ENCODE measurements at regions not wholly inside any gene's neighbourhood (a gene's known extent, or its start where the extent isn't known, plus 50 kb on each side); places are given as distances from the start of the nearest gene placed in this dataset.

DNA sequence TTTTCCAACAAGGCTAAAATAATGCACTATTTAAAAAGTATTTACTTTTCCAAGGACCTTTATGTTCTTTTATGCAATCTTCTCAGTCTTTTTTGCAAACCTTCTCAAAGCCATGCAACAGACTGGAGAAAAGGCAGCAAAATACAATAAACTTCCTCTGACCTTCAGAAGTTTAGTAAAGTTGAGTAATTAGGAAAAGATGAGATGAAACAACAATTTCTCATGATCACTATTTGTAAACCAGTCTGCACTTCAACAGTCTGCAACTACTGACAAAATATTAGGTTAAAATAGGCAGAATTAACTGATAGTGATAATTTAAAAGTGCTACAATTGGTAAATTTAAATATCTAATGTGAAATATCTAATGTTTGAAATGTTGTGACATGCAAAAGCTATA, 884.9 kb upstream of the PCDH10 start:
- DNase-seq (ENCODE audit: low spot score): no peak
- TF ChIP-seq, protein P1, sequence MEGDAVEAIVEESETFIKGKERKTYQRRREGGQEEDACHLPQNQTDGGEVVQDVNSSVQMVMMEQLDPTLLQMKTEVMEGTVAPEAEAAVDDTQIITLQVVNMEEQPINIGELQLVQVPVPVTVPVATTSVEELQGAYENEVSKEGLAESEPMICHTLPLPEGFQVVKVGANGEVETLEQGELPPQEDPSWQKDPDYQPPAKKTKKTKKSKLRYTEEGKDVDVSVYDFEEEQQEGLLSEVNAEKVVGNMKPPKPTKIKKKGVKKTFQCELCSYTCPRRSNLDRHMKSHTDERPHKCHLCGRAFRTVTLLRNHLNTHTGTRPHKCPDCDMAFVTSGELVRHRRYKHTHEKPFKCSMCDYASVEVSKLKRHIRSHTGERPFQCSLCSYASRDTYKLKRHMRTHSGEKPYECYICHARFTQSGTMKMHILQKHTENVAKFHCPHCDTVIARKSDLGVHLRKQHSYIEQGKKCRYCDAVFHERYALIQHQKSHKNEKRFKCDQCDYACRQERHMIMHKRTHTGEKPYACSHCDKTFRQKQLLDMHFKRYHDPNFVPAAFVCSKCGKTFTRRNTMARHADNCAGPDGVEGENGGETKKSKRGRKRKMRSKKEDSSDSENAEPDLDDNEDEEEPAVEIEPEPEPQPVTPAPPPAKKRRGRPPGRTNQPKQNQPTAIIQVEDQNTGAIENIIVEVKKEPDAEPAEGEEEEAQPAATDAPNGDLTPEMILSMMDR (IDR thresholded peaks at IDR 0.05): no peak
- H3K27ac ChIP-seq: no peak overlapping the region
- no peak overlapping the region for H3K4me3 ChIP-seq

DNA sequence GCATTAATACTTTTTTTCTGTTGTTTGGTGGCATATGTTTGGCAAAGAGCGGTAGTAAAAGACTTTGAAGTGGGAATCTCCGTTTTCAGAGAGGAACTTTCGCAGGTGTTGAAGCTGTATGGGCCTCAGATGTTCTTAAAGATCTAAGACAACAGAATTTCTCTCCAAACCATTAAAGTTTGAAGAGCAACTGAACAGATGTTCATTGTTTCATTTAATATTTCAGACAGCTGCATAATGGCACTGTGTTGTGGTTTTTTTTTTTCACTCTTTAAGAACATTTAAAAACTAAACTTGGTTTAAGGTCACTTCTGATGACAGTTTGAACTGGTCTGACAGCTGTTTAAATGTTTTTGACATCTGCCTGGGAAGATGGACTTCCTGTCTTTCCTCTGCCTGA, 882.7 kb upstream of the PCDH10 start:
- no peak overlapping the region for H3K4me3 ChIP-seq
- H3K27ac ChIP-seq: no peak overlapping the region
- DNase-seq (ENCODE audit: low spot score): no peak
- TF ChIP-seq, protein P1 (IDR thresholded peaks at IDR 0.05): no peak

DNA sequence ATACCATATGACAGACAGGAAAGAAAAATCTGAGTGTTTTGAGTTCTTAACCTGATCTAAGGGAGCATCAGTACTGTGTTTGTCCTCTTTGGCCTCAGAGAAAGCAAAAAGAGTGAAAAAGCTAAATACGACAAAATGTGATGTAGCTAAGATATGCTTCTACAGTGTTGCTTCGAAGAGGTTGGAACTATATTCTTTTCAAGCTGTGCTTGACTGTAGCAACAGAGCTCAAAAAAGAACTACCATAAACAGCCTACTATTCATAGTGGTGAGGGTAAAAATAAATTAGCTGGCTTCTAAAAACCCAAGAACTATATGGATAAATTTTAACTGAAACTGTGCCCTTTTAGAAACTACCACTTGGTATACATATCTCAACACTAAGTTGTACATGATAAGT, 881.8 kb upstream of the PCDH10 start:
- no peak for DNase-seq (ENCODE audit: low spot score)
- TF ChIP-seq, protein P1 (IDR thresholded peaks at IDR 0.05): no peak
- H3K4me3 ChIP-seq: no peak overlapping the region
- no peak overlapping the region for H3K27ac ChIP-seq

DNA sequence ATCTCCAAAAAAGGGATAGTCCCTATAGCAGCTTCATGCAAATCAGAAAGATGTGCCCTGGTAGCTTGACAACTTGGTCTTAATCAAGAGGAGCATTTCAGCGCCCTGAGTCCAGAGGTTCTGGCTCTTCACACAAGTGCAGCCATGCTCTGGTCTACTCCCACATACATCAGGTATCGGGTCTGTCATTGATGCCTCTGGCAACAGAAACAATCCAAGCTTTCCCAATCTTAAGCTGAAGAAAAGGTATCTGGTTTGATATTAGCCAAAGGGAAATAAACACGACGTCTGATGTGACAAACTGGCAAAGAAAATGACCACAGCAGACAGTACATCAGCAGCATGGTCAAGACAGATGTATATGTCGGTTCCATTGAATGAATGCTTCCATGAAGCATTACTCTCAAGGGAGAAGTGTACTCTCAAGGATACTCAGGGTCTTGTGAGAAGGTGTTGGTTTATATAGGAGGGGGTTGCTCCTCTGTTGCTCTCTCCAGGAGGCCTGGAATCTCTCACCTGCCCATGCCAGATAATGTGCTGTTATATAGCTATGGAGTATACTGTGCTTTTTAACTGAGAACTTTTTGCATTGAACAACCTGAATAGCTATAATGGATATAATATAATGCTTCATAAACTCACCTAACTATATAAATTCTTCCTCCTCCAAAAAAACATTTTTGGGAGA, 879.6 kb upstream of the PCDH10 start:
- H3K27ac ChIP-seq: no peak overlapping the region
- H3K4me3 ChIP-seq: no peak overlapping the region
- TF ChIP-seq, protein P1 (IDR thresholded peaks at IDR 0.05): no peak
- DNase-seq (ENCODE audit: low spot score): no peak

DNA sequence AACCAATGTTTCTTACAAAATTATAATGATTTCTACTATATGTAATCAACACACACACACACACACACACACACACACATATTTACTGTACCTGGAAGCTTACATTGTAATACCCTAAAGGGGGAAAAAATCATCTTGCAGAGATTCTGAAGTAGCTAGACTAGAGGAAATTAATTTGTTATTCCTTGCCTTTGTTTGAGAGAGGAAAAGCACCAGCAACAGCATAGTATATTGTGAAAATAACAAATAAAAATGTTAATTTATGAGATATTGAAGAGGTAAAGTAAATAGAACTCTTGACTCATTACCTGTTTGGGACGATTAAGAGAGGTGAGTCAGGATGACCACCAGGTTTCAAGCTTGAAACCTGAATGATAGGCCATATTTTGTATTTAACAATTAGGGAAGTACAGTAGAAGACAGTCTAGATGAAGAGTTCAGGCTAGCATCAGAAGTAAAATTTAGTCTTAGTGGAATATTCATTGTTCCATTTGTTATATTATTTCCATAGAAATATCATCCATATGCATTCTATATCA, 873.4 kb upstream of the PCDH10 start:
- TF ChIP-seq, protein P1 (IDR thresholded peaks at IDR 0.05): no peak
- Histone ChIP-seq H3K4me3 (no peak overlapping the region), H3K27ac (no peak overlapping the region)
- DNase-seq (ENCODE audit: low spot score): no peak

DNA sequence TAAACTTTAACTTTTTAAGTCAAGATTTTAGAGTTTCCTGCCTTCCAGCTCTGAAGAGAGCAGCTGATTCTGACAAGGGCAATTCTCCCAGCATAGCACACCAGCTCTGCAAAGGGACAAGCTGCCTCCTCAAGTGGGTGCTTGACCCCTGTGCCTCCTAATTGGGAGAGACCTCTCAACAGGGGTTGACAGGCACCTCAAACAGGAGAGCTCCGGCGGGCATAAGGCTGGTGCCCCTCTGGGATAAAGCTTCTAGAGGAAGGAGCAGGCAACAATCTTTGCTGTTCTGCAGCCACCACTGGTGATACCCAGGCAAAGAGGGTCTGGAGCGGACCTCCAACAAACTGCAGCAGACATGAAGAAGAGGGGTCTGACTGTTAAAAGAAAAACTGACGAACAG, 872.9 kb upstream of the PCDH10 start:
- TF ChIP-seq, protein P1 (IDR thresholded peaks at IDR 0.05): no peak
- H3K4me3 ChIP-seq: no peak overlapping the region
- H3K27ac ChIP-seq: no peak overlapping the region
- DNase-seq (ENCODE audit: low spot score): no peak

DNA sequence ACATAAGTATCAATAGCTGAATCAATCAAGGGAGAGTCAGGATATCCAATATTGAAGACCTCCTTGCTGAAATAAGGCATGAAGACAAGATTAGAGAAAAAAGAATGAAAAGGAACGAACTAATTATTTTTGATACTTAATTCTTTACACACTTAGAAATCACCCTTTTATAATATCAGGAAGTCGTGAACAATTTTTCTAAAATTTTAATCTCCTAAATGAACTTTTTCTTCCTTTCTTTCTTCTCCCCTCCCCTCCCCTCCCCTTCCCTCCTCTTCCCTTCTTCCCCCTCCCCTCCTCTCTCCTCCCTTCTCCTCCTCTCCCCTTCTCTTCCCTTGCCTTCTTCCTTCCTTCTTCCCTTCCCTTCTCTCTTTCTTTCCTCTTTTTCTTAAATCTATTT, 872.1 kb upstream of the PCDH10 start:
- Histone ChIP-seq H3K4me3 (no peak overlapping the region), H3K27ac (no peak overlapping the region)
- DNase-seq (ENCODE audit: low spot score): no peak
- TF ChIP-seq, protein P1 (IDR thresholded peaks at IDR 0.05): no peak

Measured in coronary artery (tissue), 2 donors.